Left renal cortex interstitium (tissue), 4 donors: ENCODE measurements at regions not wholly inside any gene's neighbourhood (a gene's known extent, or its start where the extent isn't known, plus 50 kb on each side); places are given as distances from the start of the nearest gene placed in this dataset.
"Not testable (repeated sequence)": the region's sequence is repeated elsewhere in the genome, so short reads cannot be mapped to it uniquely, and the experiment has no call there.

Source experiments
- DNase-seq, 4 donors: peaks; one replicate each; pipeline ENCODE4 v3.0.0-alpha.2; 2013; ENCODE audit warnings: low read depth in 4 of 4, low spot score in 2 of 4, missing footprints in 1 of 4

- no peak for DNase-seq
Measured at GRCh38 chr6:159642995-159643394, 50.0 kb downstream of the SOD2 start.

- no peak for DNase-seq
Measured at GRCh38 chr6:159642481-159642880, 50.6 kb downstream of the SOD2 start.

DNA sequence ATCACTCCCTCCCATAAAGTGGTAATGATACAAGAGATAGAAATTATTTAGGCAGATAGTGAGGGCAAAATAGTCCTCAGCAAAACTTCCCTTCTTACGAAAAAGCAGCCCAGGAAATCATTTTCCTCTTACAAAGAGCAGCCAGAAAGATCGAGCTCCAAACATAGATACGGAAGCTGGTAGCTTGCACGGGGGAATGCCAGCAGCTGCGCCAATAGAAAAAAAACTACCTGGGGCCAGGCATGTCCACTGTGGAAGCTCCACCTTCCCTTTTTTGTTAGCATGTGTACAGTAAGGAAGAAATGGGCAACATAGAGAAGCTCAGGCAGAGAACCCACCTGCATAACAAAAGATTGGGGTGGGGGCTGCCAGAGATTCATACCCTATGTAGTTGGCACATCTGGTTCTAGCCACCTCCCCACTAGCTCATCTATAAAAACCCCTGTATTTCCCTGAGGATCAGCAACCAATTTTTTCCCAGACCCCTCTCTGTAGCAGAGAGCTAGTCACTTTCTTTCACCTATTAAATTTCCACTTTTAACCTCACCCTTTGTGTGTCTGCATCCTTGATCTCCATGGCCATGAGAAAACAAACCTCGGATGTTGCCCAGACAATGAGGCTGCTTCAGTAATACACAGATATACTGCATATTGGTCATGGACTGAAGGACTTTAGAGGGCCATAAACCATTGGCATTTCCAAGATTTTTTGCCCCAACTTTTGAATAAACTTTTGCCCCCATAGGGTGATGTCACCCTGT, 52.1 kb downstream of the SOD2 start:
- no peak for DNase-seq

- DNase-seq, result no peak
Measured at GRCh38 chr6:159640322-159640721, 52.7 kb downstream of the SOD2 start.

DNA sequence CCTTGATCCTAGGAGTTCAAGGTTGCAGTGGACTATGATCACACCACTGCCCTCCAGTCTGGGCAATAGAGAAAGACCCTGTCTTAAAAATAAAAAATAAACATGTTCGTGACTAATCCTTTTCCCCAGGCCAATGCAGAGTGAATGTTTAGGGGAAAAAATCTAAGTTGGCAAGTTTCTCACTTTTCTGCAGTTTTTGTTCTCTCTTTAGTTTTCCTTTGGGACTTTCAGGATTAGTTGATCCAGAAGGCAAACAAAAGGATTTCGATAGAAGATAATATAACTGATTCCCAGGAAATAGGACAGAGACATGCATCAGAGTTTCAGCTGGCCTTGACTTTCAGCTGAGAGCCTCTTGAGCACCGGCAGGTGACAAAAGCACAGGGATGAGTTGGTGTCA, 53.3 kb downstream of the SOD2 start:
- no peak for DNase-seq

DNA sequence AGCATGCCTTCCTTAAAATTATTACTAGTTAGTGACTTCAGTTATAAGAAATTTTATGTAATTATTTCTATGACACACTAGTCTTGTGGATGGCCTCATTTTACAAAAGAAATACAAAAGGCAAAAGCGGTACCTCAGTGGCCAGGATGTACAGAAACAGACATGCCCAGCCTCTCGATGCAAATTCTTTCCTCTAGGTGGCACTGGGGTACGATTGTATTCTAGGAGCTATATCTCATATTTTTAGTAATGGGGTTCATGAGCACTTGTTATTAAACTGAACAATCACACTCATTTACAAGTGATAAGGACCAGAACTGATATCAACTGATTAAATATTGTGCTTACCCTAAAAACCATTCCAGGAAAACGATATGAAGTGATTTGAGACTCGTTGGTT, 59.8 kb downstream of the SOD2 start:
- DNase-seq, result no peak

DNA sequence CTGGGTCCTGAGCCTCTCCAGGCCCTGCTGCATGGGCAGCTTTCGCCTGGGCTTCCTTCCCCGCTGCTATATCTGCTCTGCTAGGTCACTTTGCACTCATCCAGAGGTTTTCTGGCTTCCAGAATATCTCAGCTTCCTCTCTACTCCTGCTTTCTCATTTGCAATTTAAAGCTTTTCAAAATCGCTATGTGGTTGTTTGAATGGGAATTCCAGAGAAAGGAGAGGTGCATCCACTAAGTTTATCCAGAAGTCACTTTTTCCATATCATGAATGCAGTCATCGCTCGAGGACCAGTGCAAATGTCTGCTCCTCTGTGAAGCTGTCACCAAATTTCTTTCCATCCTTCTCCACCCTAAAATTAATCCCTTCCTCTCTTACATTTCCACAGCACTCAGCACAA, 61.2 kb downstream of the SOD2 start:
- DNase-seq, result no peak

GRCh38 chr6:159627939-159628338, 65.1 kb downstream of the SOD2 start:
- no peak for DNase-seq

- DNase-seq, result not testable (repeated sequence)
Measured at GRCh38 chr6:159626506-159626905, 66.5 kb downstream of the SOD2 start.

DNA sequence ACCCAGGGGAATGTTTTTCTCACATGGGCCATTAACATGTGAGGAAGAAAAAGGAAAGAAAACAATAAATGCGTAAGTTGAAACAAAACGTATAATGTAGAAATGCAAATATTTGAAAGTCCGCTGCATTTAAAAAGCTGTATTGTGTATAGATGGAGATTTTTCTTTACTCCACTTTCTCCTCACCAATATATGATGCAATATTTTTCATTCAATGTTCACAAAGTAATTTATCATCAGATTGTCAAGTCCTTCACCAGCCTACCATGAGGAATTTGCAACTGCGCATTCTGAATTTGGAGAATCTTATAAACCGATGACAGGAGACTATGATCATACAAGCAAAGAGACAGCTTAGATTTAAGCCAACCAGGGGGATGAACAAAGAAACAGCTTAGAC, 69.9 kb downstream of the SOD2 start:
- DNase-seq, result no peak

DNA sequence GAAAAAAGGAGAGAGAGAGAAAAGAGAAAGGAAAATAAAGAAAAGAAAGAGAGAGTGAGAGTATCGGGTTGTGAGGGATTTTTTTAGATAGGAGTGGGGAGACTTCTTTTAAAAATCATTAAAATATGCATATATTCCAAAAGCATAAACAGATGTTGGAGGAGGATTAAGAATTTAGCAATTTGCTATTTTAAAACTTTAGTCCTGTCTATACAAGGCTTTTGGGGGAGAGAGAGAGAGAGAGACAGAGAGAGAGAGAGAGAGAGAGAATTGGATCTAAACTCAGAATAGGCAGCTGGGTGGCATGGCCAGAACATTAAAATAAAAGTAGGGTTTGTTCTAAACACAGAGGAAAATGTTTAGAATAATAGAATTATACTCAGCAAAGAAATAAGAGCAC, 72.1 kb downstream of the SOD2 start:
- DNase-seq, result no peak

GRCh38 chr6:159617444-159617843, 75.6 kb downstream of the SOD2 start:
- DNase-seq, result no peak

DNA sequence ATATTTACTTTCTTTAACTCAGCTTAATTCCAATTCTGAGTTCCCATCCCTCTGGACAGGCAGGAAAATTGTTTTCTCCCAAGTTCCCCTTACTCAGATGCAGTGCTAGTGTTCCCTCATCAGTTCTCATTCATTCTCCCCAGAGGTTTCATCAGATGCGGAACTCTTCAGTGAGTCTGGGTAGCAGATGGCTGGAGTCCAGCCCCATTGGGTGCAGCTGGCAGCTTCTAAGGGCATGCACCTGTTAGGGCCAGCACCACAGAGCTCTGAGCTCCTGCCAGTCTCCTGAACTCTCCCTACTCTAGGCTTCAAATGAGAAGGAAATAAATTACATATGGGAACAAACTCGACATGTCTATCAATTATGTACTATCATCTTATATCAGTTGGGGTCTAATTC, 76.6 kb downstream of the SOD2 start:
- DNase-seq, result no peak

DNA sequence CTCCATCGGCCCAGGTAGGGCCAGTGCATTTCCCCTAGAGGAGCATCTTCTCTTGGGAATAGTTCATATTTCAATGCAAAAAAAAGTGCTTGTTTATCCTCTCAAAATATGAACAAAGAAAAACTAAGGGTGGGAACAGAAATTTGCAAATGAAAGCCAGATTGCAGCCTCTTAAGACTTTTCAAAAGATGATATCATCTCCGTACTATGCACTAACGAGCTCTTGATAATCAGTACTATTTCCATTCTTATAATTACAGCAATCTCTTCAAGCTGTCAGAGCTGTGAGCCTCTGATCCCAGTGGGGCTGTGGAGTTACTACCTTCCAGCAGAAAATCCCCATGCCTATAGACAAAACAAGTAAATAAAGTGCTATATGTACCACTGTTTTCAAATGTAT, 77.1 kb downstream of the SOD2 start:
- DNase-seq, result no peak

DNA sequence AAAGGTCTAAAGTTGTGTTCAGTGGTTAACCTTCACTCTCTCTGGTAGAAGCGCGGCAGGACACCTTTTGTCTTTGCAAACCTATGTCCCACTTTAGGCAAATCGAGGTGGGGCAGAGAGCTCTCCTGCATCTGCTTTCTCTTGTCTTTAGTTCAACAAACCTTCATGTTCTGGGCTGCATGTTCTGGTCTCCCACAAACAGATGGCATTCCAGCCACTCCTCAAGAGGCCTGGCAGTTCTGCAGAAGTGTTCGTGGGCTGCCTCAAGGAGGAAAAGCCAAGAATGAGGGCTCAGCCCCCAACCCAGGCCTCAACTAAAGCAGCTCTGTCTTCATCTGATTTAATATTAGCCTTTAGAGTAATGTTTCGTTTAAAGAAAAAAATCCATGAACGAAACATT, 82.2 kb downstream of the SOD2 start:
- no peak for DNase-seq

GRCh38 chr6:159609652-159610178, 83.3 kb downstream of the SOD2 start:
- DNase-seq, result no peak

GRCh38 chr6:159608961-159609651, 83.9 kb downstream of the SOD2 start:
- DNase-seq, result no peak

DNA sequence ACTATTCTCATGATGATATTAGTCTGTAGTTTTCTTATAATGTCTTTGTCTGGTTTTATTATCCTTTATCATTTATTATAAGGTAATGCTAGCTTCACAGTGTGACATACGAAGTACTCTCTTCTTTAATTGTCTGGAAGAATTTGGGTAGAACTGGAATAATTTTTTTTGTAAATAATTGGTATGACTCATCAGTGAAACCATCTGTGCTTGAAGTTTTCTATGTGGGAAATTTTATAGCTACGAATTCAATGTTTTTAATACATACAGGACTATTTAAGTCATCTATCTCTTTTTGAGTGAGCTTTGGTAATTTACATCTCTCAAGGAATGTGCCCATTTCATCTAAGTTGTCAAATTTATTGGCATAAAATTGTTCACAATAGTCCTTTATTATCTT, 86.3 kb downstream of the SOD2 start:
- DNase-seq, result no peak

DNA sequence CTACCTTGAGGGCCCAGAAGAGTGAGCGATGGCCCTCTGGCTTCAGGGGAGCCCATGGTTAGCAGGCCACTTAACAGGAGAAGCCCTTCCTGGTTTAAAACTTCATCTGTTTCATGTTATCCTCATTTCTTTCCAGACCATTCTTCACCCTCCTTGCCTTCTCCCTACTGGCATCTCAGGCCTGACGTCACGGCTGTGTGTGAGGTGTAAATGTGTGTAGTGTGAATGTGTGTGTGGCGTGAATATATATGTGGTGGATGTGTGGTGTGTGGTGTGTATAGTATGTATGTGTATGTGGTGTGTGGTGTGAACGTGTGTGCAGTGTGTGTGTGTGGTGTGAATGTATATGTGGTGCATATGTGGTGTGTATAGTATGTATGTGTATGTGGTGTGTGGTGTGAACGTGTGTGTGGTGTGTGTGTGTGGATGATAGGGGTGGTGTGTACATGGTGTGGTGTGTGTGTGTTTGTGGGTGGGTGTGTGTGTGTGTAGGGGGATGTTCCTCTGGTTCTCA, 88.5 kb downstream of the SOD2 start:
- no peak for DNase-seq

DNA sequence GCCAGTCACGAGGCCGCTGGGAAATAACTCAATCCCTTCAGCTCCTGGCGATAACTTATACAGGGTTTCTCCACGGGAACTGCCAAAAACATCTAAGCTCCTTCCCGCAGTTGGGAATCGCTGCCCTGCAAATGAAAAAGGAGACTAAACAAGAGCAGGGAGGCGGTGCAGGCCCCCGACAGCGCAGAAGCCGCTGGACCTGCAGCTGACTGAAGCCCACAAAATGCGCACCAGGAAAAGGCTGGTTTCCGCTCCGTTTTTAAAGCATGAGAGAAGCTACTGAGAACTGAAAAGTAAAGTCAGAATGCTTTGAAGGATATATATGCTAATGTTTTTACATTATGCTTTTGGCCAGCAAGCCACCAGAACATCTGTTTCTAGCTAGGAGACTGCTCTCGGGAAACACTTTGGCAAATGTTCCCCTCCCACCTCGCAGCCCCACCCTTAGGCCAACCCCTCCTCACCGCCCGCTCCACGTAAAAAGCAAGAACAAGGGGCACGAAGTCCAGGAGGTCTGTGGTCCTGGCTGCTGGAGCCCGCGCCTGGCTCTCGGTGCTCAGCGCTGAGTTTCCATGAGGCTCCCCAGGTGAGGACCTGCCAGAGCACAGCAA, 90.5 kb downstream of the SOD2 start:
- DNase-seq, result no peak

GRCh38 chr6:159601211-159601610, 91.8 kb downstream of the SOD2 start:
- DNase-seq, result no peak

DNA sequence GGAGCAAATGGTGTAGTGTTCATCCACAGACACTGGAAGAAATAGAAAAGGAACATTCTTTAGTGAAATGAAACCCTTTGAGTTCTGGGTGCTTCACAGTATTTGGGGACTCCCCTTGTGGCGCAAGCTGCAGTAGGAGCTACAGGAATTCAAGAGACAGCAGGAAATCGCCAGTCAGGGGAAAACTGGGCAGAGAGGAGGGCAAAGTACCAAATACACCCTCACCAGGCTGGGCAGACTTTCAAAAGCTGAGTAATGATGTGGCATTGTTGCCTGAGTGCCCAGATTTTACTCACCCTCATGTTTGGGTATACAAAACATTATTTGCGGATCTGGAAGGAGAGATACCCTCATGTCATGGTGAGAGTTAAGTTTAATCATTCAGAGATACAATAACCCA, 97.9 kb downstream of the SOD2 start:
- DNase-seq, result no peak
